ENCODE measurements at regions not wholly inside any gene's neighbourhood (a gene's known extent, or its start where the extent isn't known, plus 50 kb on each side); places are given as distances from the start of the nearest gene placed in this dataset.
A peak's percentile ranks its signal among the peaks of the same experiment; 100 is the strongest.
"Not testable (repeated sequence)": the region's sequence is repeated elsewhere in the genome, so short reads cannot be mapped to it uniquely, and the experiment has no call there.

GRCh38 chr3:74273555-74274402 is 340.7 kb downstream of the CNTN3 start:
- no peak for DNase-seq (ENCODE audit: low spot score)

- peak; percentile 57 for DNase-seq (ENCODE audit: low spot score)
Measured at GRCh38 chr3:74273091-74273490, 341.4 kb downstream of the CNTN3 start.

- no peak for DNase-seq (ENCODE audit: low spot score)
Measured at GRCh38 chr3:74271541-74271940, 342.9 kb downstream of the CNTN3 start.

- no peak for DNase-seq (ENCODE audit: low spot score)
Measured at GRCh38 chr3:74269689-74270088, 344.8 kb downstream of the CNTN3 start.

GRCh38 chr3:74268753-74269152 is 345.7 kb downstream of the CNTN3 start:
- peak; percentile 27 for DNase-seq (ENCODE audit: low spot score)

- no peak for DNase-seq (ENCODE audit: low spot score)
Measured at GRCh38 chr3:74267588-74268184, 346.8 kb downstream of the CNTN3 start.

GRCh38 chr3:74267131-74267530 is 347.3 kb downstream of the CNTN3 start:
- no peak for DNase-seq (ENCODE audit: low spot score)

- DNase-seq (ENCODE audit: low spot score): no peak
Measured at GRCh38 chr3:74265069-74265468, 349.4 kb downstream of the CNTN3 start.

- peak; percentile 24 for DNase-seq (ENCODE audit: low spot score)
Measured at GRCh38 chr3:74263031-74263430, 351.4 kb downstream of the CNTN3 start.

- no peak for DNase-seq (ENCODE audit: low spot score)
Measured at GRCh38 chr3:74233091-74233490, 381.4 kb downstream of the CNTN3 start.

GRCh38 chr3:74217467-74217866 is 397.0 kb downstream of the CNTN3 start:
- no peak for DNase-seq (ENCODE audit: low spot score)

GRCh38 chr3:74214286-74214685 is 400.2 kb downstream of the CNTN3 start:
- DNase-seq (ENCODE audit: low spot score): peak; percentile 10

GRCh38 chr3:74210739-74211138 is 403.7 kb downstream of the CNTN3 start:
- no peak for DNase-seq (ENCODE audit: low spot score)

GRCh38 chr3:74200952-74201351 is 413.5 kb downstream of the CNTN3 start:
- no peak for DNase-seq (ENCODE audit: low spot score)

GRCh38 chr3:74178664-74179063 is 435.8 kb downstream of the CNTN3 start:
- not testable (repeated sequence) for DNase-seq (ENCODE audit: low spot score)

GRCh38 chr3:74173090-74173489 is 441.4 kb downstream of the CNTN3 start:
- DNase-seq (ENCODE audit: low spot score): no peak

- DNase-seq (ENCODE audit: low spot score): no peak
Measured at GRCh38 chr3:74167926-74168325, 446.5 kb downstream of the CNTN3 start.

GRCh38 chr3:74165211-74165610 is 449.2 kb downstream of the CNTN3 start:
- DNase-seq (ENCODE audit: low spot score): no peak

- no peak for DNase-seq (ENCODE audit: low spot score)
Measured at GRCh38 chr3:74149466-74149865, 465.0 kb downstream of the CNTN3 start.

GRCh38 chr3:74145277-74145676 is 469.2 kb downstream of the CNTN3 start:
- DNase-seq (ENCODE audit: low spot score): no peak

GRCh38 chr3:74139648-74140047 is 474.8 kb downstream of the CNTN3 start:
- peak; percentile 4 for DNase-seq (ENCODE audit: low spot score)

GRCh38 chr3:74137790-74138189 is 476.7 kb downstream of the CNTN3 start:
- DNase-seq (ENCODE audit: low spot score): no peak

- DNase-seq (ENCODE audit: low spot score): no peak
Measured at GRCh38 chr3:74135808-74136207, 478.7 kb downstream of the CNTN3 start.

- no peak for DNase-seq (ENCODE audit: low spot score)
Measured at GRCh38 chr3:74134831-74135230, 479.6 kb downstream of the CNTN3 start.

Data from GM03348 (cell line).